ENCODE measurements at regions not wholly inside any gene's neighbourhood (a gene's known extent, or its start where the extent isn't known, plus 50 kb on each side); places are given as distances from the start of the nearest gene placed in this dataset.

GRCh38 chr14:98913967-98914650 is 357.9 kb downstream of the BCL11B start:
- TF ChIP-seq POLR2AphosphoS5 (IDR thresholded peaks at IDR 0.05; ENCODE audit: low read depth, low read length) (no peak), POLR2A (IDR thresholded peaks at IDR 0.05; ENCODE audit: low read depth, low read length) (no peak), POU2F2 (IDR thresholded peaks at IDR 0.05; ENCODE audit: low read depth, low read length) (no peak), TAF1 (IDR thresholded peaks at IDR 0.05; ENCODE audit: low read depth, low read length) (no peak), SPI1 (IDR thresholded peaks at IDR 0.05; ENCODE audit: low read depth, low read length) (no peak), PAX5 (IDR thresholded peaks at IDR 0.05; ENCODE audit: insufficient read depth, low read length, severe bottlenecking) (no peak)

Data from GM12891 (cell line).